ENCODE measurements at regions not wholly inside any gene's neighbourhood (a gene's known extent, or its start where the extent isn't known, plus 50 kb on each side); places are given as distances from the start of the nearest gene placed in this dataset.

DNA sequence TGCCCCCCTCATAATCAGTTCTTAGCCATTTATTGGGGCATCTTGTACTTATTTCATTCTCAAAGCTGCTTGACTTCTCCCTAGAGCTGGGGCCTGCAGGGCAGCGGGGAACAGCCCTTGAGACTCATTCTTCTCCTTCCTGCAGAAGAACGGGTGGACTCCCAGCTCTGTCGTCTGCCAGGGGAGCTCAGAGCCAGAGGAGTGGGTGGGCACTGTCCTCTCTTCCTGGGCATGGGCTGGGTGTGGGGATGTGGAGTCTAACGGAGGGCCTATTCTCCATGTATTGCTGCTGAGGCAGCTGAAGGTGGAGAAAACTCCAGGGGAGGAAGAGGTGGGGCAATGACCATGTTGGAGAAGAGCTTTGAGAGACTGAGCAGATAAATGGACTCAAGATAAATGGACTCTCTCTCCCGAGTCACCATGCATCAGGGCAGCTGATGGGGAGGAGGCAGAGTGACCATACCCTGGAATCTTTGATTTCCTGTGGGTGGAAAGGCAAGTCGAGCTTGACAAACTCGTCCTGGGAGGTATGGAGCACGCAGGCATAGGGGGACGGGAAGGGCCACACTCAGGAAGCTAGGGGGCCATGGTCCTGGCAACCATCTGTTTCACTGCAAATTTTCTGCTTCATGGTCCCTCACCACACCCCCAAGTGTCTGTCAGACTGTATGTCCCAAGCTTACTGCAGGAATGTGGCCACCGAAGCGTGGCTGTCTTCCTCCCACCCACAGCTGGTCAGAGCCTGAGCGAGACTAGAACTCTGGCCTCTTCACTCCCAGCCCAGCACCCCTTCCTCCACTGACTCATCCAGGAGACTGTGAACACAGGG lies 56.9 kb upstream of the ATP2B4 start:
- Histone ChIP-seq H3K27ac (peak overlapping the region; percentile 63), H3K4me1 (replicated peaks; ENCODE audit: insufficient read depth) (peaks cover 33% of the 10 kb centered on the region), H2AFZ (no peak overlapping the region), H3K9me3 (ENCODE audit: insufficient read depth, low read depth) (no peaks in the 10 kb centered on the region), H3K4me2 (peak overlapping the region; percentile 58), H3K27me3 (ENCODE audit: insufficient read depth, low read depth) (no peaks in the 10 kb centered on the region), H4K20me1 (ENCODE audit: insufficient read depth) (no peaks in the 10 kb centered on the region), H3F3A (ENCODE audit: insufficient read depth, low read depth) (peaks cover 14% of the 10 kb centered on the region; the same call in 1 of the 2 replicates), H3K79me2 (ENCODE audit: low read depth) (no peaks in the 10 kb centered on the region), H3K4me3 (no peak overlapping the region), H3K36me3 (ENCODE audit: low read depth) (no peaks in the 10 kb centered on the region), H3K9me2 (ENCODE audit: insufficient read depth) (no peaks in the 10 kb centered on the region)
- DNase-seq, result peak; percentile 67 to 90
- BruUV-seq (replicated peaks), result TSS peak; percentile 55
- POLR2A ChIA-PET (ENCODE audit: unreplicated experiment), result interaction anchor here (0.6 to 0.7 kb wide), 3 partner anchors 55 to 282 kb away, joined by 3 to 11 read pairs (median 8); no protein-coding TSS in a partner anchor
- CTCF ChIA-PET, result interaction anchor here (0.5 to 1.2 kb wide), 4 partner anchors 24 to 918 kb away, joined by 3 to 6 read pairs (median 4); no protein-coding TSS in a partner anchor
- TF ChIP-seq, protein P1, sequence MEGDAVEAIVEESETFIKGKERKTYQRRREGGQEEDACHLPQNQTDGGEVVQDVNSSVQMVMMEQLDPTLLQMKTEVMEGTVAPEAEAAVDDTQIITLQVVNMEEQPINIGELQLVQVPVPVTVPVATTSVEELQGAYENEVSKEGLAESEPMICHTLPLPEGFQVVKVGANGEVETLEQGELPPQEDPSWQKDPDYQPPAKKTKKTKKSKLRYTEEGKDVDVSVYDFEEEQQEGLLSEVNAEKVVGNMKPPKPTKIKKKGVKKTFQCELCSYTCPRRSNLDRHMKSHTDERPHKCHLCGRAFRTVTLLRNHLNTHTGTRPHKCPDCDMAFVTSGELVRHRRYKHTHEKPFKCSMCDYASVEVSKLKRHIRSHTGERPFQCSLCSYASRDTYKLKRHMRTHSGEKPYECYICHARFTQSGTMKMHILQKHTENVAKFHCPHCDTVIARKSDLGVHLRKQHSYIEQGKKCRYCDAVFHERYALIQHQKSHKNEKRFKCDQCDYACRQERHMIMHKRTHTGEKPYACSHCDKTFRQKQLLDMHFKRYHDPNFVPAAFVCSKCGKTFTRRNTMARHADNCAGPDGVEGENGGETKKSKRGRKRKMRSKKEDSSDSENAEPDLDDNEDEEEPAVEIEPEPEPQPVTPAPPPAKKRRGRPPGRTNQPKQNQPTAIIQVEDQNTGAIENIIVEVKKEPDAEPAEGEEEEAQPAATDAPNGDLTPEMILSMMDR (conservative IDR thresholded peaks at IDR 0.05), result no peak
- no peak for TF ChIP-seq EZH2 (IDR thresholded peaks at IDR 0.05; ENCODE audit: low read depth)
- intact Hi-C loops (cut with micrococcal nuclease; ENCODE audit: unreplicated experiment), result loop anchor here (1.0 to 5.0 kb wide), 2 partner anchors 32 to 47 kb away; no protein-coding TSS in a partner anchor

DNA sequence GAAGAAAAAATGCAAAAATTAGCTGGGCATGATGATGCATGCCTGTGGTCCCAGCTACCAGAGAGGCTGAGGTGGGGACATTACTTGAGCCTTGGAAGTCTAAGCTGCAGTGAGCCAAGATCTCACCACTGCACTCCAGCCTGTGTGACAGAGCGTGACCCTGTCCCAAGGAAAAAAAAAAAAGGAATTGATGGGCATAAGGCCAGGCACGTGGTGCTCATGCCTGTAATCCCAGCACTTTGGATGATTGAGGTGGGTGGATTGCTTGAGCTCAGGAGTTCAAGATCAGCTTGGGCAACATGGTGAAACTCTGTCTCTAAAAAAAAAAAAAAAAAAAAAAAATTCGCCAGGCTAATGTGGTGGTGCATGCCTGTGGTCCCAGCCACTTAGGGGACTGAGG lies 55.8 kb upstream of the ATP2B4 start:
- no peaks in the 10 kb centered on the region for H3K79me2 ChIP-seq (ENCODE audit: low read depth)
- no peak overlapping the region for H2AFZ ChIP-seq
- no TSS peak for BruUV-seq (replicated peaks)
- H3K4me1 ChIP-seq (replicated peaks; ENCODE audit: insufficient read depth), result peaks cover 33% of the 10 kb centered on the region
- no peaks in the 10 kb centered on the region for H3K36me3 ChIP-seq (ENCODE audit: low read depth)
- no peak overlapping the region for H3K27ac ChIP-seq
- no peak for TF ChIP-seq EZH2 (IDR thresholded peaks at IDR 0.05; ENCODE audit: low read depth)
- TF ChIP-seq, protein P1 (conservative IDR thresholded peaks at IDR 0.05), result no peak
- H3F3A ChIP-seq (ENCODE audit: insufficient read depth, low read depth), result peaks cover 14% of the 10 kb centered on the region; the same call in 1 of the 2 replicates
- H3K9me2 ChIP-seq (ENCODE audit: insufficient read depth), result no peaks in the 10 kb centered on the region
- no peaks in the 10 kb centered on the region for H3K9me3 ChIP-seq (ENCODE audit: insufficient read depth, low read depth)
- no peak for DNase-seq
- intact Hi-C loops (cut with micrococcal nuclease; ENCODE audit: unreplicated experiment), result loop anchor here (1.0 kb wide), 1 partner anchor 34 kb away; no protein-coding TSS in a partner anchor
- no peaks in the 10 kb centered on the region for H3K27me3 ChIP-seq (ENCODE audit: insufficient read depth, low read depth)
- CTCF ChIA-PET, result interaction anchor here (1.2 kb wide), 1 partner anchor 35 kb away, joined by 6 read pairs; no protein-coding TSS in a partner anchor
- peak overlapping the region; percentile 58; the same call in 1 of the 2 replicates for H3K4me2 ChIP-seq
- H4K20me1 ChIP-seq (ENCODE audit: insufficient read depth), result no peaks in the 10 kb centered on the region
- POLR2A ChIA-PET (ENCODE audit: unreplicated experiment), result no interaction called here
- H3K4me3 ChIP-seq, result no peak overlapping the region

DNA sequence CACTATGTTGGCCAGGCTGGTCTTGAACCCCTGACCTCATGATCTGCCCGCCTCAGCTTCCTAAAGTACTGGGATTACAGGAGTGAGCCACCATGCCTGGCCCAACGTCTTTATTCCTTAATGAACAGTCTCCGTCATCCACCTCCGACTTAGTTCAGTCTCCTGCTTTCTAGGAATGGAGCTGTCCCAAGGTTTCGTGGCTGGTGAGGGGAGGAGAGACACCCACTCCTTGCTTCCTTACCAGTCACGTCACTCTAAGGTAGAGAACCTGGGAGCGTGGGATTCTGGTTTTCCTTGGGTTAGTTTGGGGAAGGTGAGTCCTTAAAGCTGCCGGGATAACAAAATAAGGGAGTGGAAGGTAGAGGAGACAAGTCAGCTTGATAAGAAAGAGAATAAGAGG lies 55.0 kb upstream of the ATP2B4 start:
- Histone ChIP-seq H3K9me3 (ENCODE audit: insufficient read depth, low read depth) (no peaks in the 10 kb centered on the region), H3K36me3 (ENCODE audit: low read depth) (no peaks in the 10 kb centered on the region), H2AFZ (no peak overlapping the region), H4K20me1 (ENCODE audit: insufficient read depth) (no peaks in the 10 kb centered on the region), H3K4me1 (replicated peaks; ENCODE audit: insufficient read depth) (peaks cover 32% of the 10 kb centered on the region), H3K79me2 (ENCODE audit: low read depth) (no peaks in the 10 kb centered on the region), H3K9me2 (ENCODE audit: insufficient read depth) (no peaks in the 10 kb centered on the region), H3K27me3 (ENCODE audit: insufficient read depth, low read depth) (no peaks in the 10 kb centered on the region), H3K4me3 (no peak overlapping the region), H3K27ac (no peak overlapping the region), H3K4me2 (no peak overlapping the region), H3F3A (ENCODE audit: insufficient read depth, low read depth) (peaks cover 14% of the 10 kb centered on the region; the same call in 1 of the 2 replicates)
- ChIA-PET CTCF (interaction anchor here (0.6 kb wide), 1 partner anchor 98 kb away, joined by 4 read pairs; no protein-coding TSS in a partner anchor), POLR2A (ENCODE audit: unreplicated experiment) (no interaction called here)
- intact Hi-C loops (cut with micrococcal nuclease; ENCODE audit: unreplicated experiment), result no loop called here
- BruUV-seq (replicated peaks), result no TSS peak
- DNase-seq, result no peak
- no peak for TF ChIP-seq EZH2 (IDR thresholded peaks at IDR 0.05; ENCODE audit: low read depth)
- TF ChIP-seq, protein P1 (conservative IDR thresholded peaks at IDR 0.05), result no peak
